Renal pelvis (tissue), 1 donor: ENCODE measurements at regions not wholly inside any gene's neighbourhood (a gene's known extent, or its start where the extent isn't known, plus 50 kb on each side); places are given as distances from the start of the nearest gene placed in this dataset.
"Not testable (repeated sequence)": the region's sequence is repeated elsewhere in the genome, so short reads cannot be mapped to it uniquely, and the experiment has no call there.

ENCODE experiments used
- DNase-seq: peaks from one replicate; pipeline ENCODE4 v3.0.0-alpha.2; 2013

DNA sequence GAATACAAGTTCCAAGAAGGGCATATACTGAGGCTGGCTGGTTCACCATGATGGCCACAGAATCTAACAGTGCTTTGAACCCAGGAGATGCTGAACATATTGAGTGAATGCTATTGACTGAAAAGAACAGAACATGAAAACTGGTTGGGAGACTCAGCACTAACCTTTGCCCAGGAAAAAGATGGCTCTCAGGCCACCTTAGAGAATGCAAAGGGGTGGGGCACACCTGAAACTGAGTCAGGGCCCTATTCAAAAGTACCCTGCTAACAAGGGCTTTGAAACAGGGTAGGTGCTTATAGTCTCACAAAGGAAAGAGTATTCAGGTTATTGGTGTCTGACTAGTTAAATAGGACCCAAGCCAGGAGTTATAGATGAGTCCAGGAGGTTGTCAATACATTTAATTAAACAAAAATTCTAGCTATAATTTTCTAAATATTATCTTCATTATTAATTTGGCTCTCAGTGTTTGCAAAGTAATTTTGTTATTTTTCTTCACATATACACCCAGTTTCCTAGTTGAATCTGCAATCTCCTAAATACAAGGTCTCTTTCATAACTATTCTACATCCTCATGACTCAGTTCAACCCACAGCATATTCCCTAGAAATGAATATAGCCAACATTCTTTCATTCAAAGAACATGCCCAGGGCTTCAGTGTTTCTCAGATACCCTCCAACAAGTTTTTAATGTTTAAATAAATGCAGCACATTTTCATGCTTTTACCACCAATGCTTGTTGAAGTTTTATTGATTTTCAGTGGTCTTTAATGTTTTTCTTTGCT, 144.2 kb upstream of the RAPGEF2 start:
- DNase-seq = no peak

GRCh38 chr4:158962393-158962792, 140.5 kb upstream of the RAPGEF2 start:
- no peak for DNase-seq

GRCh38 chr4:158963282-158963681, 139.6 kb upstream of the RAPGEF2 start:
- not testable (repeated sequence) for DNase-seq

DNA sequence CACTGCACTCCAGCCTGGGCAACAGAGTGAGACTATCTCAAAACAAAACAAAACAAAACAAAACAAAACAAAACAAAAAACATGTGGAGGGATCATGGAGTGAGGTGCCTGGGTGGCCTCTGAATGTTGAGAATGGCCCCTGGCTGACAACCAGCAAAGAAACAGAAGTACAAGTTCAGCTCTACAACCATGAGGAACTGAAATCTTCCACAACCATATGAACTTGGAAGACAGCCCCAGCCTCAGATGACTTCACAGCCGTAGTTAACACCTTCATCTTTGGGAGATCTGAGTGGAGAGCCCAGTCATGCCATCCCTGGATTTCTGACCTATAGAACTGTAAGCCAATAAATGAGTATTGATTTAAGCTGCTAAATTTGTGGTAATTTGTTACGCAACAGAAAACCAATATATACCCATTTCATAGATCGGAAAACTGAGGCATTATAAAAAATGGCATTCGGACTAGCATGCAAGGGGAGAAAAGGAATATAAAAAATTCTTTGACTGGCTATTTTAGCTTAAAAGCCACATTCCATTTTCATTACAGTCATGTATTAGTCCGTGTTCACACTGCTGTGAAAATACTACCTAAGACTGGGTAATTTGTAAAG, 138.7 kb upstream of the RAPGEF2 start:
- no peak for DNase-seq

- DNase-seq = no peak
Measured at GRCh38 chr4:158964728-158965124, 138.2 kb upstream of the RAPGEF2 start.

DNA sequence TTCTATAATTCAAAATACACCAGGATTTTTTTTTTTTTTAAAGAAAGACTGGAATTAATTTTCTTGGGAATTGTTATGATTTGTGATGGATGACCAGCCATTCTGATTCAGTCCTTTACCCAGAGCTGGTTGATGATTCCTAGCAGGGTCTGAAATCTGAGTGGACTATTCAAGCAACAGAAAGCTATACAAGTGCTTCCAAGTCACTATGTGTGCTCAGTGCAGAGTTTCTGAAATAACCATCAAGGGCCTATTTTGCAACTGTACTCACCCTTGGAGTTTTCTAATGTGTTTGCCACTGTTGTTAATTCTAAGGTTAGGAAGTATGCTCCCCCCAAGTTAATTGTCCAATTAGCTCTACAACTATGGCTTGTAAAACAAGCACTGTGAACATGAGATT, 137.7 kb upstream of the RAPGEF2 start:
- peak; percentile 11 for DNase-seq

- no peak for DNase-seq
Measured at GRCh38 chr4:158966091-158966490, 136.8 kb upstream of the RAPGEF2 start.

- DNase-seq = no peak
Measured at GRCh38 chr4:158968961-158969360, 133.9 kb upstream of the RAPGEF2 start.

DNA sequence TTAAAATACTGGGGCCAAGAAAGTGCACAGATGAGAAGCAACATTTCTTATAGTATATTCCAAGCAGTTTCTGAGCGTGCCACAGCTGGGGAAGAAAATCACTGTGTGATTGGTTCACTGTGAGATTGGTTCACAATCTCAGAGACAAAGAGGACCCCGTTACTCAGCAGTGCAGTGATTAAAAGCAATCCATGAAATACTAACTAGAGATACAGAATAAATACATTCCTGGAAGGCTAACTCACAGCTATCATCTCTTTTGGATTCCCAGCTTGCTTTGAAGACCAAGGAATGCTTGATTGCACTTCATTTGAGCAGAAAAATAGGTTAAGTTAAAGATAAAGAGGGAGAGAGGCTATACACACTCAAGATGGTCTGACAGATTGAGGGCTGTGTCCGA, 132.1 kb upstream of the RAPGEF2 start:
- no peak for DNase-seq

GRCh38 chr4:158974438-158974837, 128.4 kb upstream of the RAPGEF2 start:
- DNase-seq = not testable (repeated sequence)

DNA sequence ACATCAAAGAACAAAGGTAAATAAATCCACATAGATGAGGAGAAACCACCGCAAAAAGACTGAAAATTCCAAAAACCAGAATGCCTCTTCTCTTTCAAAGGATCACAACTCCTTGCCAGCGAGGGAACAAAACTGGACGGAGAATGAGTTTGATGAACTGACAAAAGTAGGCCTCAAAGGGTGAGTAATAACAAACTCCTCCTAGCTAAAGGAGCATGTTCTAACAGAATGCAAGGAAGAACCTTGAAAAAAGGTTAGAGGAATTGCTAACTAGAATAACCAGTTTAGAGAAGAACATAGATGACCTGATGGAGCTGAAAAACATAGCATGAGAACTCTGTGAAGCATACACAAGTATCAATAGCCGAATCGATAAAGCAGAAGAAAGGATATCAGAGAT, 122.2 kb upstream of the RAPGEF2 start:
- not testable (repeated sequence) for DNase-seq

DNA sequence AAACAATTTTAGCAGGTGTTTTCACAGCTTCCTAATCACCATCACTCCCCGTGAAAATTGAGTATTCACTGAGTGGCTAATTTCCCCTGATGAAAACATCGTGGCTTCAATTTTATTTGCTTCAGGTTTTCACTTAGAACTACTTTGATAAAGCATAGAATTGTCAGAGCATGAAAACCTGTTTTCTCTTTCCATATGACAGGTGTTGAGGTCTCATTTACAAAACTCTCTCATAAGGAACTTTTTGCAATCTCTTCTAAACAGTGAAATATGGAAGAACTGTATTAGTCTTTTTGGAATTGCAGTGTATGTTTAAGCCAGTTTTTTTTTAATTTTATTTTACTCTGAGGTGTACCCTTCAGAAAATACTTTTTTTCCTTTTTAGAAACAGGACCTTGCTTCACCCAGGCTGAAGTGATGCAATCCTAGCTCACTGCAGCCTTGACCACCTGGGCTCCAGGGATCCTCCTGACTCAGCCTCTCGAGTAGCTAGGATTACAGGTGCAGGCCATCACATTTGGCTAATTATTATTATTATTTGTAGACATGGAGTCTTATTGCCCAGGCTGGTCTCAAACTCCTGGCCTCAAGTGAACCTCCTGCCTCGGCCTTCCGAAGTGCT, 111.2 kb upstream of the RAPGEF2 start:
- DNase-seq = no peak

- DNase-seq = no peak
Measured at GRCh38 chr4:158993891-158994290, 109.0 kb upstream of the RAPGEF2 start.

DNA sequence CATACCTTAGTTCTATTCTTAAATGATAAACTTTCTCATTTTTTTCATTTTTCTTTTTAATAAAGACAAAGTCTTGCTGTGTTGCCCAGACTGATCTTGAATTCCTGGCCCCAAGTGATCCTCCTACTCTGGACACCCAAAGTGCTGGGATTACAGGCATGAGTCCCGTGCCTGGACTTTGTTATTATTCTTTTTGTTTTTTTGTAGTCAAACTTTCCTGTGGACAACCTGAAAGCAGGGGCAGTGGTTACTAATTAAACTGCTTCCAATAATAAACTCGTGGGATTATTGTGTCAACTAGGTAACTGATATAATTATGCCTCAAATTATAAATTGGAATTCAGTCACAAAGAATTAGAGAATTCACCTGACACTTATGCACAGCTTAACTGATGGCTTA, 107.8 kb upstream of the RAPGEF2 start:
- DNase-seq = no peak

DNA sequence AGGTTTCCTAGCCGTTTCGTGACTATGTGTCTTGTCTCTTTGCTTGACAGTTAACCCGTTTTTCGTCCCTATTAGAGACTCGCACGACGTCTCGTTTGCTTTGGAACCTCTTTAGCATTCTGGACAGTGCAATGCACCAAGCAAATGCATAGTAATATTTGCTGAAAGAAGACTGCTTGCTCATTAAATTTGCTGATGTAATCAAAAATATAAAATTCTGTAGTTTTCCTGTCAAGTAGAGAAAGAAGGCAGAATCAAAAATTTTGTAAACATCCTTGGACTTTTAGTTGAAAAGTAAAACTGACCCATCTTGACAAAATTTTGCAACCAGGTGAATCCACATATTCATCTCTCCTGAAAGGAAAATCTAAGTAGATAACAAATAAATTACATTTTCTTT, 106.9 kb upstream of the RAPGEF2 start:
- DNase-seq = no peak

DNA sequence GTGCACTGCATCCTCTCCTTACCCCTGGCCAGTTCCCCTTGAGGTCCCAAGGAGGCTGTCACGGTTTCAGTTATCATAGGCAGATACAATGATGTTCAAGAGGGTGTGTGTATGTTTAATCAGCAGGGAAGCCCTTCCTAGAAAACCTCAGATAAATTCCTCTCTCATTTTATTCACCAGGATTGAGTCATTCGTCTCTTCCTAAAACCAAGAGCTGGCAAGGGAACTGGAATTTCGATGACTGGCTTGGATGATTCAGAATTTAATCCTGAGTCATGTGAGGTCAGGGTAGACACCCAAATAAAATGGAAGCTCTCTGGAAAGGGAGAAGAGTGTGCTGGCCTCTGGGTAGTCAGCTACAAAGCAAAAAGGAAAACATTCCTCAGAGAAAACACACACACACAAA, 106.2 kb upstream of the RAPGEF2 start:
- DNase-seq = no peak

DNA sequence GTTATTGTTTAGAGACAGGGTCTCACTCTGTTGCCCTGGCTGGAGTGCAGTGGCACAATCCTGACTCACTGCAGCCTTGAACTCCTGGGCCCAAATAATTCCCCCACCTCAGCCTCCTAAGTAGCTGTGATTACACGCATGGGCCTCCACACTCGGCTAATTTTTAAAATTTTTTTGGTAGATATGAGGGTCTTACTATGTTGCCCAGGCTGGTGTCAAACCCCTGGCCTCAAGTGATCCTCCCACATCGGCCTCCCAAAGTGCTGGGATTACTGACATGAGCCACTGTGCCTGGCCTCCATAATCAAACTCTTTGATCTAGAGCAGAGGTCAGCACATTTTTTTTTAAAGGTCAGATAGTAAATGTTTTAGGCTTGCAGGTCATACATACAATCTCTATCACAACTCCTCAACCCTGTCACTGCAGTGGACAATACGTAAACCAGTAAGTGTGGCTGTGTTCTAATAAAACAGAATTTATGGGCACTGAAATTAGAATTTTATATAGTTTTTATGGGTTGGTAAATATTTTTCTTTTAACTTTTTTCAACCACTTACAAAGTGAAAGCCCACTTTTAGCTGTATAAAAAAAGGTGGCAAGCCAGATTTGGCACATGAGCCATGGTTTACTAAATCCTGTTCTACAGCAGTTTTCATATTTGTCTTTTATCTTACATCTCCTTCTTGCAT, 105.1 kb upstream of the RAPGEF2 start:
- no peak for DNase-seq

DNA sequence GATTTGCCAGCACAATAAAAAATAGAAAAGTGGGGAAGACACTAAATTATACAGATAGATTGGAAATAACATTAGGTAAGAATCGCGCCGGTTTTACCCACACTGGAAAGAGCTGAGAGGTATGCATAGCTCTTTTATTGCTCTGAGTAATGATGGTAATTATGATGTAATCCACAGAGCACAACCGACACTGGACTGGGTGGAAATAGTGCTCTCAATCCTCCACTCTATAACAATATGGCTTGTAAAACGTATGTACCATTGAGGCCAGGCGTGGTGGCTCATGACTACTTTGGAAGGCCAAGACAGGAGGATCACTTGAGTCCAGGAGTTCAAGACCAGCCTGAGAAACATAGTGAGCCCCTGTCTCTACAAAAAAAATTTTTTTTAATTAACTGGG, 104.3 kb upstream of the RAPGEF2 start:
- no peak for DNase-seq

DNA sequence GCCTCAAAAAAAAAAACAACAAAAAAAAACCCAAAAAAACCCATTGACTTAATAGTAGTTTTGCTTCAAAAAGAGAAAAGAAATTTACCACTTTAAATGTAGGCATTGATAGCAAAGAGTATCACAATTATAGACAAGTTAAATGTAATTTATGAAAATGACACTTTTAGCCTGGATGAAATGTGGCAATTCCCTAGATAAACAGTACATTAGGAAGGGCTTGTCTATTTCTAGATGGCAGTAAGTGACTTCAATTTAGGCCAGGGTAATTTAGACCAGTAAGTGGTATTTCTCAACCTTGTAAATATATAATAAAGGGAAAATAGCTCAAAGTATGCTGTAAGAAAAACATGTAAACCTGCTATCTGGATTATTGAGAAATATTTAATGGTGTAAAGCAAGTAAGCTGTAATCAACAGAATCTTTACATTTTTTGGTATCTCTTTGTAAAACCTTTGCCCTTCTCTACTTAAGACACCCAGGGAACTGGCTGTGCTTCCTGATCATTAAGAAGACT, 103.7 kb upstream of the RAPGEF2 start:
- no peak for DNase-seq

- DNase-seq = no peak
Measured at GRCh38 chr4:158999849-159000248, 103.0 kb upstream of the RAPGEF2 start.

GRCh38 chr4:159002950-159003349, 99.9 kb upstream of the RAPGEF2 start:
- DNase-seq = no peak

DNA sequence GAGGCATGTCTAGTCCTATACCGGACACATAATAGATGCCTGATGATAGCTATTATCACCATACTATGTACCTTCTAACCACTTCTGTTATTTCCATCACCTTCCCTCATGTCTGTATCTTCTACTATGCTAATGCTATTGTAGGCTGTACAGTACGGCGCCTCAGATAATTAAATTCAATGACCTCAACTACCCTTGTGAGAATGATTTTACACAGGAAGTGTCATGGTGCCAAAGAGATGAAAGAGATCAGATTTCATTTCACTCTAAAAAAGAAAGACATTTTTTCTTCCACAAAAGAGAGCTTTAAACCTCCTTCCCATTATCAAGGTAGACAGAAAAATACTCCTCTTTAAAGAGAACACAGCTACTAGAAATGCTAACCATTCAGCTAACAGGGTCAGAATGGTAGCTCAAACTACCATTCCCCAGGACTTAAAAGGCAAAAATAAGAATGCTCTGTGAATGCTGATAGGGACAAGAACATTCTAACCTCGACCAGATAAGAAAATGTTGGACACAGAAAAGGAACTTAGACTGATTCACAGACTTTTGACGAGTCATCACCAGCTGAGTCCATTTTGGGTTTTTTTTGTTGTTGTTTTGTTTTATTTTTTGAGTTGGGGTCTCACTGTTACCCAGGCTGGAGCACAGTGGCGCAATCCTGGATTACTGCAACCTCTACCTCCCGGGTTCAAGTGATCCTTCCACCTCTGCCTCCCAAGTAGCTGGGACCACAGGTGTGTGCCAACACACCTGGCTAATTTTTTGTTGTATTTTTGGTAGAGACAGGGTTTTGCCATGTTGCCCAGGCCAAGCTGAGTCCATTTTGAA, 99.2 kb upstream of the RAPGEF2 start:
- no peak for DNase-seq
